GM08714 (cell line): ENCODE measurements at regions not wholly inside any gene's neighbourhood (a gene's known extent, or its start where the extent isn't known, plus 50 kb on each side); places are given as distances from the start of the nearest gene placed in this dataset.

Experiments
- H3K4me3 ChIP-seq: fragments of 200-500 bp; sonication (Bioruptor generic); 2 replicates; pipeline ENCODE4 v1.5.1; 2014; ENCODE audit warnings: mild to moderate bottlenecking, low read length, inconsistent platforms
- ZNF274 ChIP-seq: IDR thresholded peaks from 2 replicates; pipeline ENCODE4 v1.6.1; 2012; ENCODE audit warnings: mild to moderate bottlenecking, low read depth, low read length

DNA sequence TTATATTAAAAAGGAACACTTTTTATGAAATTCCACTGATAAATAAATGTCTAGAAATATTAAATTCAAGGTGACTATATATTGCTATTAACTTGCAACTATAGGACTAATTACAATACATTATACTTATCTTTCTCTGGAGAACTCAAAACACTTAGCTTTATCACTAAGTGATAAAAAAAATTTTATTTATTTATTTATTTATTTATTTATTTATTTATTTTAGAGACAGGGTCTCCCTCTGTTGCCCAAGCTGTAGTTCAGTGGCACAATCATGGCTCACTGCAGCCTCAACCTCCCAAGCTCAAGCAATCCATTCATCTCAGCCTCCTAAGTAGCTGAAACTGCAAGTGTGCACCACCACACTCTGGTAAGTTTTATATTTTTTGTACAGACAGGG is 451.1 kb downstream of the DSC3 start:
- no peak for TF ChIP-seq ZNF274
- H3K4me3 ChIP-seq: no peak overlapping the region

DNA sequence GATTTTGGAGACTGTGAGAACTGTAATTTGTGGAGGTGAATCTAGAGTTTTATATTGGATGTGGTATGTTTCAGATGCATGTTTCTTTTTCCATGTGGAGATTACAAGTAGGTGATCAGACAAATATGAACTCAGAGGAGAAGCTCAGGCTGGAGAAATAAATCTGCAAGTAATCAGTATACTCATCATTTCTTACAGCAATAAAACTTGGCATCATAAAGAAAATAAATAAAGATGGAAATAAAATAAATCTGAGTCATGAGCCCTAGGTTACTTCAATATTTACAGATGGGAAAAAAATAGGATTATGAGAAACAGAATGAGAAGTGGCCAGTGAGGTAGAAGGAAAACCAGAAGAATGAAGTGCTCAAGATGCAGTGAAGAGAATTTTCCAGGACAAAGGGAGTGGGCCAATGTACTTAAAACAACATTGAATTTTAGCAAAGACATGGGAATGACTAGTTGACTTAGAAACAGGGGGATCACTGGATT is 453.8 kb downstream of the DSC3 start:
- no peak for TF ChIP-seq ZNF274
- H3K4me3 ChIP-seq: no peak overlapping the region

DNA sequence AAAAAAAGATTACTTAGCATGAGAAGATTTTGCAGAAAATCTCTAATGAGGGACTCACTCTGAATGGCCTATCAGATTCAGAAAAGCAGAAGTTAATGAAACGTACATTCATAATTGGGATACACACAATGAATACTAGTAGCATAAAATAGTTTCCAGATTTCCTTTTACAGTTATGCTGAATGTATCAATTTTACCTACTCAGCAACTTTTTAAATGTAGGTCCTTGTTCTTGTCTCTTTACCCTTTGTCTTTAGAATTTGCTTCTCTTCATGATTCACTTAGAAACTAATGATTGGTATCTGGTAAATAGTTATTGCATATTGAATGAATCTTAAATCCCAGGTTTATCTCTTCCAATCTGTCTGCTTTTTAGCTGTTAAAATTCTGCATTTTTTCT is 458.8 kb downstream of the DSC3 start:
- H3K4me3 ChIP-seq: no peak overlapping the region
- TF ChIP-seq ZNF274: no peak

DNA sequence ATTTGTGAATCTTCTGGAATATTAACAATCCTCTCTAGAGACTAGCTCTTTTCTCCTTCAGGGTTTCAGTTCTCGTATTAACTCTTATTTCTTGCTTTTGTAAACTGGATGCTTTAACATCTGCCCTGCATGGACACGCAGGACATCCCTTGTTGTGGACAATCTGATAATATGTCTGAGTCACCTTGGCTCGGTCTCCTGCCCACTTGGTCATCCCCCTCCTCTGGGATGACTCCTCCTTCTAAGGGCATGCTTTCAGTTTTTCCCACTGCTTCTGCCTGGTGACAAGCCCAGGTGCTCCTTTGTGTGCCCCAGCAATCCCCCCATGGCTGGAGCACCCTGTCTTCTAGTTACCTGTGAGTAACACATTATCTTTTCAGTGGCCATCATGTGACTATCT is 460.5 kb downstream of the DSC3 start:
- no peak overlapping the region for H3K4me3 ChIP-seq
- TF ChIP-seq ZNF274: no peak

- no peak overlapping the region for H3K4me3 ChIP-seq
- TF ChIP-seq ZNF274: no peak
Observed at GRCh38 chr18:30578707-30579106, 463.8 kb downstream of the DSC3 start.

DNA sequence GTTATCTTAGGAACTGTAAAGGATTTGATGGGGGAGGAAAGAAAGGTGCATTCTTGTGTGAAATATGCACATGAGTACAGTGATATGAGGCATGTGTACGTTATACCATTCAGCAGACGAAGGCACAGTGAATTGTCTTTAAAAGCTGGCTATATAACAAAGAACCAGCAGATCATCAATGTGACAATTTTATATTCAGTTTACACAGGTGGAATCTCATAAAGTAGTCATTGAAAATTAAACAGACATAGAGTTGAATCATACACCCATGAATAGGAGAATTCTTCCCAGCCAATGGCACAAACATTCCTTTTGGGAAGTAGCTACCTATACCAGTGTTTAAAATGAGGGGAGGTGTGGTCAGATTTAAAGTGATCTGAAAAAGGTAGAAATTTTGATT is 470.3 kb downstream of the DSC3 start:
- no peak for TF ChIP-seq ZNF274
- no peak overlapping the region for H3K4me3 ChIP-seq

GRCh38 chr18:30568333-30568732 is 474.2 kb downstream of the DSC3 start:
- no peak for TF ChIP-seq ZNF274
- no peak overlapping the region for H3K4me3 ChIP-seq

DNA sequence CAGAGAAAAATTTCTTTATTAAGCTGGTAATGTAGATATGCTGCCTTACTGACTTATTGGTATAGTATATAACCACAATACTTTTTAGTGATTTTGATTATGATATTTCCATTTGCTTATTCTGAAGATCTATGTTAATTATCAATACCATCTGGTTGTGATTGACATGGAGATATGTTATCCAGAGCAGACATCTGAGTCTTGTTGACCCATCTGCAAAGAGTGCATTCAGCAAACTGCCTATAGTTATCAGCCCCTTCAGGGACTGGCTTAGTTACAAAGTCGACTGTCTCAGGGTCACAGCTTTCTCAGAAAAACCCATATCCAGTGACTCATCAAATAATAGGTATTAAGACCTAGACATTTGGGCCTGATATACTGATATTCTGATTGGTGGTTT is 475.7 kb downstream of the DSC3 start:
- TF ChIP-seq ZNF274: no peak
- H3K4me3 ChIP-seq: no peak overlapping the region

DNA sequence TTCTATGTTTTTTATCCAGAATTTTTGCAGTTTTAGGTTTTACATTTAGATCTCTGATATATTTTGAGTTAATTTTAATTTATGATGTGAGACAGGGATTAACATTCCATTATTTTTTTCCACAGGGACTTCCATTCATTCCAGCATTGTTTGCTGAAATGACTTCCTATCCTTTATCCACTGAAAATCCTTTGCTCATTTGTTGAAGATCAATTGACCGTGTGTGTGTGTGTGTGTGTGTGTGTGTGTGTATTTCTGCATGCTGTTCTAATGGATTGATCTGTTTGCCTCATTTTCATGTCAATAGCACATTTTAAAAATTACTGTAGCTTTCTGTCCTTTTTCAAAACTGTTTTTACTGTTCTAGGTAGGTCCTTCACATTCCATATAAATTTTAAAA is 480.3 kb downstream of the DSC3 start:
- H3K4me3 ChIP-seq: no peak overlapping the region
- no peak for TF ChIP-seq ZNF274

GRCh38 chr18:30556112-30556511 is 486.4 kb downstream of the DSC3 start:
- H3K4me3 ChIP-seq: no peak overlapping the region
- TF ChIP-seq ZNF274: no peak

DNA sequence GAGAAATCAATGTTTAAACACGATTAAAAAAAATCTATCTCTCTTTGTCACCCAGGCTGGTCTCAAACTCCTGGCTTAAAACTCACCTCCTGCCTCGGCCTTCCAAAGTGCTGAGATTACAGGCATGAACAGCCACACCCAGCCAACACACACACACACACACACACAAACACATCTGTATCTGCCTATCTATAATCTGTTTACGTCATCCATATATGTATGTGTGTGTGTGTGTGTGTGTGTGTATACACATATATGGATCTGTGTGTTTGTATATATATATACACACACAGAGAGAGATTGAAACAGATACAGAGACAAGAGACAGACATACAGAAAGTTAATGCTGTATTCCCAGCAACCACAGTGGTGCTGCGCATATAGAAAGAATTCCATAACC is 497.1 kb downstream of the DSC3 start:
- TF ChIP-seq ZNF274: no peak
- H3K4me3 ChIP-seq: no peak overlapping the region

GRCh38 chr18:30544141-30544540 is 498.4 kb downstream of the DSC3 start:
- no peak for TF ChIP-seq ZNF274

GRCh38 chr18:30533716-30534115 is 508.8 kb downstream of the DSC3 start:
- TF ChIP-seq ZNF274: no peak
- no peak overlapping the region for H3K4me3 ChIP-seq

More at GRCh38 chr18:30544141-30544540, 498.4 kb downstream of the DSC3 start:
- no peak overlapping the region for H3K4me3 ChIP-seq

- no peak overlapping the region for H3K4me3 ChIP-seq
- TF ChIP-seq ZNF274: no peak
Observed at GRCh38 chr18:30527917-30528316, 514.6 kb downstream of the DSC3 start.

DNA sequence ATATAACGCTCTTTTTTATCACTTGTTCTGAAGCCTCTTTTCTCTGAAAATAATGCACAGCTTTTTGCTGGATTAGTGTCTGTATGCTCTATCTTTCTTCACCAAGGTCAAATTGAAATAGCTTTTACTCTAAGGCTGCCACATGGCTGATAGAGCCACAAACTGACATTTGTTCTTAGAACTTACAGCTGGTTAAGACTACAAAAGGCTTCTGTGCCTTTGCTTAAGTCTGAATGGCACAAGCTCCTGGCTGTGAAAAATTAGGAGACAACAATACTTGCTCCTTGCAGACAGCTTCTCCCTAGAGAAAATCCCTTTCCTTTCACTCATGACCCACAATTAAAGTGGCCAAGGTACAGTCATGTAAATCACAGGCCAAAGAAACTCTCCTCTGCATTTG is 515.3 kb downstream of the DSC3 start:
- H3K4me3 ChIP-seq: no peak overlapping the region
- no peak for TF ChIP-seq ZNF274

DNA sequence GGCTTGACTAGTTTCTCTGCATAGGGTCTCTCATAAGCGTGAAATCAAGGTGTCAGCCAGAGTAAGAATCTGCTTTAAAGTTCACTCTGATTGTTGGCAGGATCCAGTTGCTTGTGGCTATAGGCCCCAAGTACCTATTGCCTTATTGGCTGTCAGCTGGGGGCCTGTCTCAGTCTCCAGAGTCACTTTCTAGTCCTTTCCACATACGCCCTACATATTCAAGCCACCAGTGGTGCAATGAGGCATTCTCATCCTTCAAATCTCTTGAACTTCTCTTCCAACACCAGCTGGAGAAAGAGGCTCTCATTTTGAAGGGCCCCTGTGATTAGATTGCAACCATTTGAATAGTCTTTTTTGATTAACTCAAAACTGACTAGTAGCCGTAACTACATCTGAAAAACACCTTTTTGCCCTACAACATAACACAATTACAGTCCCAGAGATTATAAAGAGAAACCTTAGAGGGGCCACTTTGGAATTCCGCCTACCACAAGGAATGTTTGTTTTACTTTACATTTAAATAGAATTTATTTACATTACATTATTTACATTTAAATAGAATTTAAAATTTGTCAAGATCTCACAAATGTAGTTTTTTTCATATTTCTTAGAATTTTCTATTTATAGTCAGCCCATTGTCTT is 520.1 kb downstream of the DSC3 start:
- H3K4me3 ChIP-seq: no peak overlapping the region
- TF ChIP-seq ZNF274: no peak
